ENCODE measurements at regions not wholly inside any gene's neighbourhood (a gene's known extent, or its start where the extent isn't known, plus 50 kb on each side); places are given as distances from the start of the nearest gene placed in this dataset.

- no peak for TF ChIP-seq POLR2AphosphoS5 (IDR thresholded peaks at IDR 0.05; ENCODE audit: low read depth, low read length)
- TF ChIP-seq ZBTB33 (IDR thresholded peaks at IDR 0.05; ENCODE audit: borderline replicate concordance, low read depth), result no peak
- TF ChIP-seq JUND (IDR thresholded peaks at IDR 0.05), result no peak
- no peak for TF ChIP-seq RFX5 (IDR thresholded peaks at IDR 0.05; ENCODE audit: low read length)
- no peak for TF ChIP-seq EP300 (IDR thresholded peaks at IDR 0.05; ENCODE audit: borderline replicate concordance in 1 of 2, low read depth in 1 of 2, low read length in 1 of 2)
- no peak for TF ChIP-seq CTCF (IDR thresholded peaks at IDR 0.05)
- no peak for TF ChIP-seq PBX3 (IDR thresholded peaks at IDR 0.05)
- no peak for TF ChIP-seq MAX (IDR thresholded peaks at IDR 0.05; ENCODE audit: low read depth)
- TF ChIP-seq SMC3 (IDR thresholded peaks at IDR 0.05; ENCODE audit: low read depth, low read length), result no peak
These were observed 93.6 kb upstream of the CDH13 start for GRCh38 chr16:82533189-82533588.

Measured in SK-N-SH (cell line).